IPS-18c (cell line): ENCODE measurements at regions not wholly inside any gene's neighbourhood (a gene's known extent, or its start where the extent isn't known, plus 50 kb on each side); places are given as distances from the start of the nearest gene placed in this dataset.
"Not testable (repeated sequence)": the region's sequence is repeated elsewhere in the genome, so short reads cannot be mapped to it uniquely, and the experiment has no call there.

Source experiments
- H3K4me3 ChIP-seq: 2 replicates; pipeline ENCODE4 v1.7.0; 2013; ENCODE audit warnings: low read depth, mild to moderate bottlenecking, low read length, moderate library complexity; ENCODE audit not compliant: insufficient read depth
- H3K9me3 ChIP-seq: one replicate; pipeline ENCODE4 v1.6.1; 2013; ENCODE audit warnings: mild to moderate bottlenecking, low read length, moderate library complexity; ENCODE audit not compliant: control insufficient read depth, insufficient read depth

DNA sequence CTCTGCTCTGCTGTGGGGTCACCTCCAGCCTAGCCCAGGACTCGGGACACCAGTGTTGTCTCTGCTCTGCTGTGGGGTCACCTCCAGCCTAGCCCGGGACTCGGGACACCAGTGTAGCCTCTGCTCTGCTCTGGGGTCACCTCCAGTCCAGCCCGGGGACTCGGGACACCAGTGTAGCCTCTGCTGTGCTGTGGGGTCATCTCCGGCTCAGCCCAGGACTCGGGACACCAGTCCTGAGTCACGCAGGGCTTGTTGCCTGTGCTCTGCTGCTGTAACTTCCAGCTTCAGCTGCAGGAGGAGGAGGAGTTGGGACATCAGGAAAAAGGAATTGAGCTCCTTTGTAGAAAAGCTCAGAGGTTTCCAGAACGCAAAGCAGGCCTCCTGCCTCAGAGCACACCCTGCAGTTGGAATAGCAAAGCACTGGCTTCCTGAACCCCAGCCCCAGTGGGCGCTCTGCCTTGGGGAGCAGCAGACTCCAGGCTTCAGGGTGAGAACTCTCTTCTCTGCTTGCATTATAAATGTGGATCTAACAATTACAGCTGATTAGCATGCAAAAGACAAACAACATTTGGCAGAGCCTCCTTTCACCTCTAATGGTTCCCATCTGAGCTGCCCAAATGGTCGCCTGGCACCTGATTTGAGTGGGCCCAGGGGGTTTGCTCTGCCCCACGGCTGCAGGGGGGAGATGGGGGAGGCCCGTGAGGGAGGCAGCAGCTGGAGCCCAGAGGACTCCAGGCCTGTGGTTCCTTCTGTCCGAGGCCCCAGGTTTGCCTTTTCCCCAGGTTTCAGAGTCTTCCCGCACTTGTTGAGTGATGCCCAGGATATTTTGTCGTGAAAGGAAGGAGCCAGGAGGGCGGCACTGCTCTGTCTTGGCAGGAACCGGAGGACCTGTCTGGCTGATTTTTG is 323.7 kb downstream of the ADGRD1 start:
- H3K9me3 ChIP-seq, H3K4me3 ChIP-seq: not testable (repeated sequence)

DNA sequence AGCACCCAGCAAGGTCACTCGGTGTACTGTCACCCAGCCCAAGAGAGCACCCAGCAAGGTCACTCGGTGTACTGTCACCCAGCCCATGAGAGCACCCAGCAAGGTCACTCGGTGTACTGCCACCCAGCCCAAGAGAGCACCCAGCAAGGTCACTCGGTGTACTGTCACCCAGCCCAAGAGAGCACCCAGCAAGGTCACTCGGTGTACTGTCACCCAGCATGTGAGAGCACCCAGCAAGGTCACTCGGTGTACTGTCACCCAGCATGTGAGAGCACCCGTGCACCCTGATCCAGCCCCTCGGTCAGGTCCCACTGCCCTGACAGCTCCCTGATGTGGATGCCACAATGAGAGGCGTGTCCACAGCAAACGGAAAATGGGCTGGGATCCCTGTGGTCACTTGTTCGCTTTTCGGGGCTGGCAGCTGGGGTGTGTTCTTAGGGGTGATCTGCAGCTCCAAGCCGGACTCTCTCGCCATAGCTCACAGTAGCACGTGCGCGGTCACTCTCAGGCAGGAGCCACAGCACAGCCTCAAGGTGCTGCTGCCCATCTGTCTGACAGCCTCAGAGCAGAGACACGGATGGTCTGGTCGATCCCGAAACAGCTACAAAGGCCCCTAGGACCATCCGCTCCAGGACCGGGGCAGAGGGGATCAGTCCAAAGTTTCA is 324.9 kb downstream of the ADGRD1 start:
- not testable (repeated sequence) for H3K9me3 ChIP-seq, H3K4me3 ChIP-seq

DNA sequence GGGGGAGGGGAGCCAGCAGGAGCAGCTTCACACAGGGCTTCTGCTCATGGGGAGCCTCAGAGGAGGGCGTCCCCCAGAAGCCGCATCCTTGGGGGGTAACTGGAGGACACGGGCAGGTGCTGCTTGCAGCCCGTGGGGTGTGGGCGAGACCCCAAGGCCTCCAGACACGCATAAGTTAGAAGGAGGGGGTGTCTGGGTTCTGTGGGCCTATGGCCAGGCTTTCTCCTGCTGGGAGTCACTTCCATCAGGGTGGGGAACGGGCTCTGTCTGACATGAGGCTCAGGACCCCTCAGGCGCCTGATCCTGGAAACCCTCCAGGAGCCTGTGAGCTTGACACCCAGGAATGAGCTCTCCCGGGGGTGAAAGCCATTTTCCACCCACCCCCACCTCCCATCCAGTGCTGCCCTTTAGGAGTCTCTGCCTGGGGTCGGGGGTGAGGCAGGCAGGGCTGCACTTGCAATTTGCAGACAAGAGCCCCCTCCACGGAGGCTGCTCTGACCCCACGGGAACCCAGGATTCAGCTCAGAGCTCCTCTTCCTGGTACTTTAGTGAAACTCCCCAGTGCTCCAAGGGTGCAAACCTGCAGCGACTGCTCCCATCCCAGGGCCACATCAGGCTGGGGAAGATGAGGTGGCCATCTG is 325.7 kb downstream of the ADGRD1 start:
- H3K4me3 ChIP-seq = no peak overlapping the region
- no peaks in the 10 kb centered on the region for H3K9me3 ChIP-seq

DNA sequence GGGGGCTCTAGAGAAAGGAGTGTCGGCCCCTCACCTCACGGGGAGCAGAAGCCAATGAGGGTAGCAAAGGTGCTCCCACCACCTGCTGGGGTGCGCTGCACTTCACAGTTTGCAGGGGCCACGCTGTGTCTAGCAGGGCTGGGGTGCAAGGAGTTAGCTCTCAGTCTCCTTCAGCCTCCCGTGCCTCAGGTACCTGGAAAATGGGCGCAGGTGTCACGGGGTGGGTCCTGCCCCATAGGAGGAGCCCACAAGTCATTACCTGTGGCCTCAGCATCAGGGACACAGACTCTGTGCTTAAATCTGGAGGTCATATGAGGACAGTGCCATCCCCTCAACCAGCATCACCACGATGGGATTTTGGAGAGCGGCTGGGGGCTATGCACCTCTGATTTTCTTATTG is 326.7 kb downstream of the ADGRD1 start:
- H3K4me3 ChIP-seq = no peak overlapping the region
- H3K9me3 ChIP-seq = no peaks in the 10 kb centered on the region

DNA sequence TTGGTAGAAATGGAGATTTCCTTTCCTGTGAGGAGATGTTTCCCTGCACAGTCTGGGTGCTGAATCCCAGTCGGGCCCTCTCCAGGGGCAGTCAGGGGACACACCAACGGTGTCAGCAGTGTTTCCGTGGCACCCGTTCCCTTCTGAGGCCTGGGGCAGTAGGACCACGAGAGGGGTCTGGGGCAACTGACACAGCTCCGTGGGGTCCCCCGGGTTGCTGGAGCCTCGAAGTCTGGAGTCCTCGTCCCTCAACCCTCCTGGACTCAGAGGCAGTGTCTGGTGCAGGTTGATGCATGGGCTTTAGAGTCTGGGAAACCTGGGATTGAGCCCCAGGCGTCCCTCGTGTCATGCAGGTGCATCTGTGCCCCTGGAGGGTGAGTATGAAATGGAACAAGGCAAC is 327.3 kb downstream of the ADGRD1 start:
- H3K9me3 ChIP-seq = no peaks in the 10 kb centered on the region
- H3K4me3 ChIP-seq = no peak overlapping the region

DNA sequence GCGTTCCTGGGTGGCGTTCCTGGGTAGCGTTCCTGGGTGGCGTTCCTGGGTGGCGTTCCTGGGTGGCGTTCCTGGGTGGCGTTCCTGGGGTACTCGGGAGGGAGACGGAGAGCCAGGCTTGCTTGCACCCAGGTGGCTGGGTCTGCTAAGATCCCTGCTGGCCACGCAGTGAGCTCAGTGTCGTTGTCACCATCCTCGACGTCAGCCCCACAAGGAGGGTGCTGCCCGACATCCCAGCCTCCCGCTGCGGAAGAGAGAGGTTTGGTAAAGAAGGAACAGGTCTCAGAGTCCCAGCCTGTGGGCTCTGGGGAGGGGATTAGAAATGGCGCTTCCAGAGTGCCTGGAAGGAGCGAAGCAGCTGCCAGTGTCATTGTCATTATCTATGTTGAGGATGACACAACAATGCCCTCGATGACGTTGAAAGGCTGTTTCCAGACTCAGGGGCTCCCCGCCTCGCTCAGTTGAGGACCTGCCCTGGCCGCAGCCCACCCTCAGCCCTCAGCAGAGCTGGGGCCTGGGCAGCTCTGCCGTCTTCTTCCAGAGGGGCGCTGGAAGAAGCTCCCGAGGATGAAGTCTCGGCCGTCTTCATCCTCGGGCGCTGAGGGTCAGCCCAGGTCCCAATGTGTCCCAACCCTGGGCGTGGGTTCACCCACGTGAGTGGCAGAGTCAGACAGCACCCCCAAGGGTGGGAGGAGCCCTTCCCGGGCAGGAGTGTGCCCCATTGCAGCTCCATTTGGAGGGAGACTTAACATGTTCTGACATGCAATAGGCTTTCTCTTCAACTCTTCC is 328.8 kb downstream of the ADGRD1 start:
- no peak overlapping the region for H3K4me3 ChIP-seq
- H3K9me3 ChIP-seq = no peaks in the 10 kb centered on the region

DNA sequence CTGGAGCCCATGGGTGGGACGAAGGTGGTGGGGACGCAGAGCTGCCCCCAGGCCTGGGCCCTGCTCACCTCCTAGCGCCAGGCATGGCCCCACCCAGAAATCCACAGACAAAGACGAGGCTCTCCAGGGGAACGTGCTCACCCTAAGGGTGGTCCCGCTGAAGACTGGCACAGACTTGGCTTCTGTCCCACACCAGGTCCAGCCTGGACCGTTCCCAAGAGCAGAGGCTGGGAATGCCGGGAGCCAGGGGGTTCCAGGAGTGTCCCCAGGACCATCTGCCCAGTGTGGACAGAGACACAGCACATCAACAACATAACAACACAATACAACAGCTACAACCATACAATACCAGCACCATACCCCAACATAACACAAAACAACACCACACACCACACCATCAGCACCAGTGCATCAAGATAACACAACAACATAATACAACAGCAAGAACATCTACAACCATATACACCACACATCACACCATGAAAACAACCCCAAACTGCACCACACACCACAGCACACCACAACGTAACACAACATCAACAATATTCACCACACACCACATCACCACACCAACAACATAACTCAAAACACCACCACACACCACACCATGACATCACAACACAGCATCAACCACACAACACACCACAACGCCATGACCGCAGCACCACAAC is 329.6 kb downstream of the ADGRD1 start:
- Histone ChIP-seq H3K9me3 (no peaks in the 10 kb centered on the region), H3K4me3 (no peak overlapping the region)

DNA sequence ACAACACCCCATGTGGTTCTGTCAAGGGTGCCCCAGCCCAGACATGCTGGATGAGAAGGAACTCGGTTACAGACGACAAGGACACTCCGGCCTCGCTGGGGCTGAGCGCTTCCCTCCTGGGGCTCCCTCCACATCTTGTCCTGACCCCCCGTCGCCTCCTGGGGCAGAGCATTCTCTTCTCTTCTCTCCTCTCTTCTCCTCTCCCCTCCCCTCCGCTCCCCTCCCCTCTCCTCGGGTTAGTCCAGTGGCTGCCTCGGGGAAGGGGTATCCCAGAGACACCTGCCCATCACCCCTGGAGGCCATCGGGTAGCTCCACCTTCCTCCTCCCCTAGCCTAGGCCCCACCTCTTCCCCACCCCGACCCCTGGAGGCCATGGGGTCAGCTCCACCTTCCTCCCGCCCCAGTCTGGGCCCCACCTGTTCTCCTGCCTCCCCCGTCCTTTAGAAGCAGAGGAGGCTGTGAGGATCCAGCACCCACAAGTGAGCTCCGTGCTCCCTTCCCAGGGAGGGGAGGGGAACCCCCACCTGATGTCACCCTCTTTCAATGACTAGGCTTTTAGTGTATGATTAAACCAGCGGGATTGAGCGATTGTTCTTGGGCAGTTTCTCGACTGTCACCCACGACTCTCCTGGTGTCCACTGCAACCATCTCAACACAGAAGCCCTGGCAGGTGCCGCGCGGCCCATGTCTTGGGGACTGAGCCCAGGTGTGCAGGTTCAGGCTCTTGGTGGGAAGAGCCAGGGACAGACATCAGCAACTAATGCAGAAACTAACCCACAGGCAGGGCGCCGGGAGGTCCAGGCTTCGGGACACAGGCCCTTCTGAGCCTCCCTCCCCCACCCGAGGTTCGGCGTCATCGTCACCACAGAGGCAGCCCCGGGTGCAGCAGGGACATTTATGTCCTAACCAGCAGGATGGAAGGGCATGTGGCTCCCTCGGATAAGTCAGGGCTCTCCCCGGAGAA is 330.4 kb downstream of the ADGRD1 start:
- H3K9me3 ChIP-seq, H3K4me3 ChIP-seq: not testable (repeated sequence)

DNA sequence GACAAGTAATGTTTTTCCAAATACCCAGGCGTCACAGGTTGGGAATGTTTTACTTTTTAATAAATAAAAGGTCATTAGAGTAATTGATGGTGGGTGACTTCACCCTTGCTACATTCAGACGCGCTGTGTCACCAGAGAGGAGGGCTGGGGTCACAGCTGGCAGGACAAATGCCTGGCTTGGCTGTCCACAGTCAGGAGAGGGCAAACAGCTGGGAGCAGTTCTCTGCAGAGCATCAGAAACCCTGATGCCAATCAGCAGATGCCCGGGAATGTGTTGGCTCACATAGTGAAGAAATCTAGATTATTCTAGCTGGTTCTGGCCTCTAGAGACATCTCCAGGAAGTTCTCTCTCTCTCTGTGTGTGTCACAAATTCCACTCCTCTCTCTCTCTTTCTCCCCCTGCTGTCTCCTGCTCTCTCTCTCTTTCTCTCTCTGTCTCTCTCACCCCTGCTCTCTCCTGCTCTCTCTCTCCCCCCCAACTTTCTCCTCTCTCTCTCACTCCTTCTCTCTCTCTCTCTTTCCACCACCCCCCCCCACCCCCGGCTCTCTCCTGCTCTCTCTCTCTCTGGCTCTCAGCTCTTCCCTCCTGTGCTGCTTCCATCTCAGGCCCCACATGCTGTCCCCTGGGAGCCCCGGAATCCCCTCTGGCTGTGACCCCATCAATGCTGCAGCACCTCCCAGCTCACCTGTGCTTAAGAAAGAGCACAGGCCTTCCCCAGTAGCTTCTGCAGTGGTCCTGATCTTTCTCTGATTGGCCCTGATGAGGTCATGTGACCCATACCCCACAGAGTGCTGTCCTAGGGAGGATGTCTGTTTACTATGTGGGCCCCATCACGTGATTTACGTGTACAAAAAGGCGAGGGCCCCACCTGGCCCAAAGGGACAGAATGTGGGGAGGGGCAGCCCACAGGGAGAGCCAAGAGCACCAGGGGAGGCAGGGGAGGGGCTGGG is 331.5 kb downstream of the ADGRD1 start:
- H3K4me3 ChIP-seq, H3K9me3 ChIP-seq: not testable (repeated sequence)

DNA sequence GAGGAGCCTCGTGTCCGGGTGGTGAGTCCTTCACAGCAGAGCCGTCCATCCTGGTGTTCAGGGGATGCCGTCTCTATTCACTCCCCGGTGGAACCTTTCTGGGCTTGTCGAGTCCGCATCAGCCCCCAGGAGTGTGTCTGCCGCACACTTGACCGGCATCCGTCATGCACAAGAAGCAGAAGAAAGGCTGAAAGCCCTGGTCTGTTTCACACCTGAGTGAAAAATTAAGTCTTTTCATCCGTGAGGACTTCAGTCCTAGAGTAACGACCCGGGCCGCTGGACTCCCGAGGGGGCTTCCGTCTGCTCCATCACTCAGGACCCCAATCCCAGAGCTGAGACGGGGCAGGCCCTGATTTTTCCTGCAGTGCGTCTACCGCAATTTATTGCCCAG is 332.2 kb downstream of the ADGRD1 start:
- not testable (repeated sequence) for H3K9me3 ChIP-seq, H3K4me3 ChIP-seq

DNA sequence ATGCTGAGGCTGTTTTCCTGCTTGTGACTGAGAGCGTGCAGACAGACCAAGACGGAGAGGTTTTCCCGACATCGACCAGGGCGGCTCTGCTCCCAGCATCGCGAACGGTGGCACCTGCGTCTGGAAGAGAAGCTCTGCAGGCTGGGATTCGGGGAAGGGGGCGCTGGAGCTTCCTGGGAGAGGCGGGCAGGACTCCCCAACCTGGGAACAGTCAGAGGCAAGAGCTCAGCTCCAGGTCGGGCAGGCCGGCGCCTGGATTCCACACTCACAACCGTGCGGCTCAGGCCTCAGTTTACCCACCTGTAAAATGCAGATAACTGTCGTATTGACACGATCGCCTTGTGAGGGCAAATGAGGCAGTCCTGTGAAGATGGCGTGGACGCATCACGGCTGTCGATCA is 332.6 kb downstream of the ADGRD1 start:
- not testable (repeated sequence) for H3K4me3 ChIP-seq, H3K9me3 ChIP-seq

DNA sequence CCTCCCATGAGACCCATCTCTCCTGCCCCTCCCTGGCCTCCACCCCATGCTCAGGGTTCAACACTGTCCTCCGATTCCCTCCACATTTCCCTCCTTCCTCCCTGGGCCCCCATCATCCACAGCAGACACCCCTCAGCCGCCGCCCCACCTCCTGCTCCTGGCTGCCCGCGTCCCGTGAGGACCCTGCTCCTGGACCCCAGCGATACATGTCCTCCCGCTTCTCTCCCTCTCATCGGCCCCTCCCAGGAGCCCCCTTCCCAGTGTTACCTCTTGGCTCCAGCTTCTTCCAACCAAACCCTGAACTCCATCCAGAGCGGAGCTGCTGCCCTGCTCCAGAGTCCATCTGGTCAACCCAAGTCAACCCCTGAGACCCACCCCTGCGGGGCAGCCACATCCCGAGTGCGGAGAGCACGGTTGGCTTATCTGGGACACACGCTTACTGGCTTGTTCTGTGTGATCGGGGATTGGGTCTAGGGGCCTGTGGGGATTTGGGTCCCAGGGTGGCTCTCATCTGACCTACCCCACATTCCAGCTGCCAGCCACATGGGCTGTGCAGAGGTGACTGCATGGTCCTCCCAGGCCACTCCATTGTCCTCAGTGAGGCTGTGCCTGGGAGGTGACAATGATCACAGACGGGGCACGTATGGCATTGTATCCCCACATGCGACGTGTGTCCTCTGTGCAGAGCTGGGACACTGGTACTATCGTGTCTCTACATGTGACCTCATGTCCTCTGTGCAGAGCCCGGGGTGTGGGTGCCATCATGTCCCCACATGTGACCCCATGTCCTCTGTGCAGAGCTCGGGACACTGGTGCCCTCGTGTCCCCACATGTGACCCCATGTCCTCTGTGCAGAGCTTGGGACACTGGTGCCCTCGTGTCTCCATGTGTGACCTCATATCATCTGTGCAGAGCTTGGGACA is 333.6 kb downstream of the ADGRD1 start:
- Histone ChIP-seq H3K4me3 (no peak overlapping the region), H3K9me3 (no peaks in the 10 kb centered on the region)

DNA sequence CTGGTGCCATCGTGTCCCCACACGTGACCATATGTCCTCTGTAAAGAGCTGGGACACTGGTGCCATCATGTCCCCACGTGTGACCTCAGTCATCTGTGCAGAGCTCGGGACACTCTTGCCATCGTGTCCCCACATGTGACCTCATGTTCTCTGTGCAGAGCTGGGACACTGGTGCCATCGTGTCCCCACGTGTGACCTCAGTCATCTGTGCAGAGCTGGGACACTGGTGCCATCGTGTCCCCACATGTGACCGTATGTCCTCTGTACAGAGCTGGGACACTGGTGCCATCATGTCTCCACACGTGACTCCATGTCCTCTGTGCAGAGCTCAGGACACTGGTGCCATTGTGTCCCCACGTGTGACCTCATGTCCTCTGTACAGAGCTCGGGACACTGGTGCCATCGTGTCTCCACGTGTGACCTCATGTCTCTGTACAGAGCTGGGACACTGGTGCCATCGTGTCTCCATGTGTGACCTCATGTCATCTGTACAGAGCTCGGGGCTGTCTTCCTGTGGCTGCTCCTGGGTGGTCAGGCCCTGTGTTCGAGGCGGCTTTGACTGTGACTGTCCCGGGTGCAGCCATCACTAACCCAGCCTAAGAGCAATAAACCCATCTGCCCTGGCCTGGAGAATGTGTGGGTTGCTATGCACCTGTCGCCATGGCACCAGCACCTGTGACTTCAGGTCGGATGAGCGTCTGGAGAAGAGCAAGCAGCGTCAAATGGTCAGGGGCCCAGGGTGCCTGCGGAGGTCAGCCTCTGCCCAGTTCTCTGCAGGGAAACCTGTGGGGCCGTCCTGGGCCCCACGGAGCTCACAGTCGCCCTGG is 334.4 kb downstream of the ADGRD1 start:
- no peaks in the 10 kb centered on the region for H3K9me3 ChIP-seq
- H3K4me3 ChIP-seq = no peak overlapping the region
